ENCODE measurements at regions not wholly inside any gene's neighbourhood (a gene's known extent, or its start where the extent isn't known, plus 50 kb on each side); places are given as distances from the start of the nearest gene placed in this dataset.

DNA sequence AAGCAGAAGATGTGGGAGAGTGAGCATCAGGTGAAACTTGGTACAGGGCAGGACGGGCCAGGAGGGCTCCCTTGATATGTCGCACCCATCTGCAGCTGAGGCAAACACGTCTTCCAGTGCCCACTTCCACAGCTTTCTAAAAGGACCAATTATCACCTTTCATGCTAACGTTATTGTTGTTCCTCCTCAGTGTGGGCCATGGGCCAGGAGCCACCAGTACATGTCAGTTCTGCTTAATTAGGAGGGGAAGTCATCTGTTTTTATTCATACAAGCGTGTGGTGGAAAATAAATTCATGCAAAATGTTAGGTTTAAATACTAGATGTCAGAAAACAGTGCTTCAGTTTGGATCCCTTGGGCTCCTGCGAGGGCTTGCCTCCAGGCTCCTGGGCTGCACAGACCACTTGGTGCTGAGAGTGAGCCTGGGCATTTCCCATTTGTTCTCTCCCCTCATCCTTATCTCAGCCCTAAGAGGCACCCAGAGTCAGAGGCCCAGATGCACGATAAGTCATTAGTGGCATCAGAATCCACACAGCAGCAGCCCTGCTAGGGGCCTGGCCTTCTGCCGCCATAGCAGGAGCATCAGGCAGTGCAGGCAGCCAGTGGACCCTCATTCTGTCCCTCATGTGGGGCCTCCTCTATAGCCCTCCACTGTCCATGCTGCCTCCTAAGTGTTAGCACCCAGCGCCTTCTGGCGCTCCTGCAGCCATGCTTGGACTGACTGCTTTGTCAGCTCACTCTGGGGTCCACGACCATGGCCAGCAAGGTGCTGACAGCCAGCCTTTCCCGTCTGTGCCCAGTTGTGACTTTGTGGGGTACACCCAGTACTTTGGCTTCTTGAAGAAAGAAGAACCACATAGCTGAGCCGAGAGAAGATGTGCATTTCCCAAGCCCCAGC, 539.8 kb upstream of the RAB6C start:
- in situ Hi-C loops (cut with HindIII; ENCODE audit: low sequenced_read_pairs) = no loop called here
- no peak for TF ChIP-seq CTCF (IDR thresholded peaks at IDR 0.05; ENCODE audit: low read depth, low read length)
- DNase-seq (ENCODE audit: low read depth, low spot score) = no peak
- H3K4me3 ChIP-seq (ENCODE audit: low read depth, low read length) = no peak overlapping the region

- TF ChIP-seq CTCF (IDR thresholded peaks at IDR 0.05; ENCODE audit: low read depth, low read length) = no peak
- in situ Hi-C loops (cut with HindIII; ENCODE audit: low sequenced_read_pairs) = no loop called here
- no peak overlapping the region for H3K4me3 ChIP-seq (ENCODE audit: low read depth, low read length)
- DNase-seq (ENCODE audit: low read depth, low spot score) = no peak
These were observed 537.9 kb upstream of the RAB6C start for GRCh38 chr2:129441610-129442009.

GRCh38 chr2:129443235-129443864, 536.1 kb upstream of the RAB6C start:
- no peak overlapping the region for H3K4me3 ChIP-seq (ENCODE audit: low read depth, low read length)
- DNase-seq (ENCODE audit: low read depth, low spot score) = no peak
- in situ Hi-C loops (cut with HindIII; ENCODE audit: low sequenced_read_pairs) = no loop called here
- TF ChIP-seq CTCF (IDR thresholded peaks at IDR 0.05; ENCODE audit: low read depth, low read length) = no peak

- in situ Hi-C loops (cut with HindIII; ENCODE audit: low sequenced_read_pairs) = no loop called here
- no peak for DNase-seq (ENCODE audit: low read depth, low spot score)
- no peak for TF ChIP-seq CTCF (IDR thresholded peaks at IDR 0.05; ENCODE audit: low read depth, low read length)
- no peak overlapping the region for H3K4me3 ChIP-seq (ENCODE audit: low read depth, low read length)
These were observed 535.4 kb upstream of the RAB6C start for GRCh38 chr2:129443865-129444739.

DNA sequence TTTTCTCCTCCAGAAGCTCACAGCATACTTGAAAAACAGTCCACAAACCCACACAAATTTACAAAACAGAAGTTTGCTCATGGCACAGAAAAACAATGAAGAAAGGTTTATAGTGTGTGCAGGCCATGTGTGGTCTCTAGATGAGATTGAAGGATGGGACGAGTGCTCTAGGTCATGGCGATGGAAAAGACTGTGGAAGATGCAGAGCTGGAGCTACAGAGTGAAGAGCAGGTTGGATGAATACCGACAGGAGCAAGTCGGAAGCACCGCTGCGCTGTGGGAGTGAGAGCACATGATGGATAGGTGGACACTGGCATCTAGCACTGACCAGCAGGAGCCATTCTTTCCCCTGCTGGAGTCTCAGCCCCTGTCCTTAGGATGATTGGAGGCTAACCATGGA, 534.7 kb upstream of the RAB6C start:
- in situ Hi-C loops (cut with HindIII; ENCODE audit: low sequenced_read_pairs) = no loop called here
- no peak for DNase-seq (ENCODE audit: low read depth, low spot score)
- no peak for TF ChIP-seq CTCF (IDR thresholded peaks at IDR 0.05; ENCODE audit: low read depth, low read length)
- no peak overlapping the region for H3K4me3 ChIP-seq (ENCODE audit: low read depth, low read length)

- no peak for DNase-seq (ENCODE audit: low read depth, low spot score)
- H3K4me3 ChIP-seq (ENCODE audit: low read depth, low read length) = no peak overlapping the region
- in situ Hi-C loops (cut with HindIII; ENCODE audit: low sequenced_read_pairs) = no loop called here
- no peak for TF ChIP-seq CTCF (IDR thresholded peaks at IDR 0.05; ENCODE audit: low read depth, low read length)
These were observed 522.8 kb upstream of the RAB6C start for GRCh38 chr2:129456691-129457090.
